ENCODE measurements at regions not wholly inside any gene's neighbourhood (a gene's known extent, or its start where the extent isn't known, plus 50 kb on each side); places are given as distances from the start of the nearest gene placed in this dataset.

- no peaks in the 10 kb centered on the region for H3K36me3 ChIP-seq
- TF ChIP-seq POLR2A (IDR thresholded peaks at IDR 0.05) (no peak), CTCF (IDR thresholded peaks at IDR 0.05) (no peak), POLR2AphosphoS5 (IDR thresholded peaks at IDR 0.05) (no peak), EP300 (IDR thresholded peaks at IDR 0.05) (no peak)
- ATAC-seq (ENCODE audit: low FRiP score in 2 of 2) (no peak), DNase-seq (no peak)
- no peaks in the 10 kb centered on the region for H3K27me3 ChIP-seq
- H3K9me3 ChIP-seq = no peaks in the 10 kb centered on the region
- no peak overlapping the region for H3K4me3 ChIP-seq
- H3K27ac ChIP-seq = no peak overlapping the region
- H3K4me1 ChIP-seq = no peaks in the 10 kb centered on the region
Observed at GRCh38 chr13:53180684-53181083, 152.1 kb downstream of the OLFM4 start.

GRCh38 chr13:53182724-53183123 lies 154.1 kb downstream of the OLFM4 start:
- DNase-seq = no peak
- Histone ChIP-seq H3K27me3 (no peaks in the 10 kb centered on the region), H3K27ac (no peak overlapping the region), H3K4me3 (no peak overlapping the region), H3K36me3 (no peaks in the 10 kb centered on the region), H3K4me1 (no peaks in the 10 kb centered on the region), H3K9me3 (no peaks in the 10 kb centered on the region)
- no peak for ATAC-seq (ENCODE audit: low FRiP score in 2 of 2)
- 38 to 41% methylated on average over 2 to 3 of the region's 3 CpGs for WGBS, 2 donors
- TF ChIP-seq POLR2A (IDR thresholded peaks at IDR 0.05) (no peak), CTCF (IDR thresholded peaks at IDR 0.05) (no peak), EP300 (IDR thresholded peaks at IDR 0.05) (no peak), POLR2AphosphoS5 (IDR thresholded peaks at IDR 0.05) (no peak)

DNA sequence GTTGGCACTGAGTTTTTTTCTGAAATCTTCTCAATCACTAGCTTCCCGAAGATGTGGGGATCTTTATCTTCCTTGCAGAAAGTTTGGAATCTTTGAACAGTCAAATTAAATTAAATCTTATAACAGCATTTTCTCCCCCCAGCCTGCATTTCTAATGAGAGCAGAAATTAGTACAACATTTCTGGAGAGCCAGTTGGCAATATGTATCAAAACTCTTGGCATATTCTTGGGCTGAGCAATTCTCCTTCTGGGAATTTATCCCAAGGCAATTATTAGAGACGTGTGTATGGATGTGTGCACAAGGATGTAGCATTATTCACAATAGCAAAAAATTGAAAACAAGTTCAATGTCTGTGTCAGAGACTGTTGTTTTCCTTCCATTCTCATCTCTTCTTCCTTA lies 159.5 kb downstream of the OLFM4 start:
- ATAC-seq (ENCODE audit: low FRiP score in 2 of 2) = no peak
- WGBS, 2 donors = 73 to 87% methylated on average over 2 of the region's 2 CpGs

DNA sequence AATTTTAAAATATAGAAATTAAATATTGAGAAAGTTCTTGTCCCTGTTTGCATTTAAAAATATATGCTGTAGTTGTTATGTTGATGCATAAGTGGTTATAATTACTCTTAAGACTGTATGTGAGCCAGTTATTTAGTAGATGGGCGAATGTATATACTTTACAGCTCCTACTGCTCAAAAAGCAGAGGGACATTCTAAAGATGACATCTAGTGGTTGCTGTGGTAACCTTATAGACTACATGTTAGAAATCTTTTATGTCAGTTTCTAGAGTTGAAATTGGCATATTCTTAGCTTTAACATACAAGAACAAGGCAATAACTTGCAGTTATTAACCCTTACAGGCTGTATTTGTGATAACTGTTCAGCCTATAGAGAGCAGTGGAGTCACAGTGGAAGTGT lies 160.5 kb downstream of the OLFM4 start:
- no peak for TF ChIP-seq POLR2A (IDR thresholded peaks at IDR 0.05)
- Histone ChIP-seq H3K27ac (no peak overlapping the region), H3K4me1 (no peaks in the 10 kb centered on the region), H3K27me3 (no peaks in the 10 kb centered on the region), H3K4me3 (no peak overlapping the region), H3K9me3 (no peaks in the 10 kb centered on the region), H3K36me3 (no peaks in the 10 kb centered on the region)
- 68 to 74% methylated on average over 1 of the region's 1 CpG for WGBS, 2 donors
- no peak for DNase-seq
- ATAC-seq (ENCODE audit: low FRiP score in 2 of 2) = no peak

More for the DNA sequence above, 159.5 kb downstream of the OLFM4 start:
- no peaks in the 10 kb centered on the region for H3K9me3 ChIP-seq
- DNase-seq = no peak
- TF ChIP-seq POLR2AphosphoS5 (IDR thresholded peaks at IDR 0.05) = no peak
- no peak for TF ChIP-seq CTCF (IDR thresholded peaks at IDR 0.05)
- TF ChIP-seq POLR2A (IDR thresholded peaks at IDR 0.05) = no peak
- no peak for TF ChIP-seq EP300 (IDR thresholded peaks at IDR 0.05)
- no peaks in the 10 kb centered on the region for H3K4me1 ChIP-seq
- no peaks in the 10 kb centered on the region for H3K36me3 ChIP-seq
- H3K4me3 ChIP-seq = no peak overlapping the region
- H3K27me3 ChIP-seq = no peaks in the 10 kb centered on the region
- no peak overlapping the region for H3K27ac ChIP-seq

DNA sequence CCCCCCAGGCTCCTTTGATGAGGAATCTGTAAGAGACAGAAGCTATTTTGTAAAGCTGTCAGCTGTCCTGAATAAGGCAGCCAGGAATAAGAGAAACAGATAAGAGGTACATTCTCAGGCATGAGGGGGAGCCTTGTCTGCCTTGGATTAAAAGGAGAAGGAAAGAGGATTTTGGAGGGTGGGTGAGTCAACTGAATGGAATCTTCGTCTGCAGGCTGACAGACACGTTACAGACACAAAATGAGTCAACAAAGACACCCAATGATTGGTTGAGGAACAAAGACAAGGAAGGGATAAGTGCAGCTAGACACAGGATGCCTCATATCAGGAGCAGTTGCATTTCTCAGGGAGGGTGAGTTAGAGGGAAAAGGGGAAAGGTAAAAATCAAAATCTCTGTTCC lies 162.5 kb downstream of the OLFM4 start:
- no peak for TF ChIP-seq POLR2A (IDR thresholded peaks at IDR 0.05)
- TF ChIP-seq CTCF (IDR thresholded peaks at IDR 0.05) = no peak
- no peak for TF ChIP-seq POLR2AphosphoS5 (IDR thresholded peaks at IDR 0.05)
- no peak for TF ChIP-seq EP300 (IDR thresholded peaks at IDR 0.05)
- Histone ChIP-seq H3K36me3 (no peaks in the 10 kb centered on the region), H3K27ac (no peak overlapping the region), H3K27me3 (no peaks in the 10 kb centered on the region), H3K9me3 (no peaks in the 10 kb centered on the region), H3K4me1 (no peaks in the 10 kb centered on the region), H3K4me3 (no peak overlapping the region)
- ATAC-seq (ENCODE audit: low FRiP score in 2 of 2) (no peak), DNase-seq (no peak)
- WGBS, 2 donors = 10 to 13% methylated on average over 2 of the region's 2 CpGs

Data from upper lobe of left lung (tissue), 6 donors.